Activated T-helper 2 cell treated with anti-CD3 and anti-CD28 coated beads, Interferon-gamma antibody, Interleukin-2, Interleukin-4, amounts not matched to agents 10 μg/mL and 5 μg/mL and 100 μg/mL, durations not matched to agents 14 hours and 24 hours and 36 hours (primary cell): ENCODE measurements at regions not wholly inside any gene's neighbourhood (a gene's known extent, or its start where the extent isn't known, plus 50 kb on each side); places are given as distances from the start of the nearest gene placed in this dataset.

ENCODE experiments used
- DNase-seq: peaks from one replicate; pipeline ENCODE4 v3.0.0; 2021; ENCODE audit warnings: low spot score
- H3K27ac Mint-ChIP-seq: one replicate; pipeline ENCODE4 v1.8.0; 2021; ENCODE audit warnings: mixed read lengths
- H3K27me3 Mint-ChIP-seq: one replicate; pipeline ENCODE4 v1.8.0; 2021; ENCODE audit warnings: low read depth, mixed read lengths
- H3K36me3 Mint-ChIP-seq: one replicate; pipeline ENCODE4 v1.8.0; 2021; ENCODE audit warnings: low read depth, mixed read lengths
- H3K4me1 Mint-ChIP-seq: one replicate; pipeline ENCODE4 v1.8.0; 2021; ENCODE audit warnings: low read depth, mixed read lengths
- H3K4me3 Mint-ChIP-seq: one replicate; pipeline ENCODE4 v1.8.0; 2021; ENCODE audit warnings: low read depth, mild to moderate bottlenecking, moderate library complexity, mixed read lengths
- H3K9me3 Mint-ChIP-seq: one replicate; pipeline ENCODE4 v1.8.0; 2021; ENCODE audit warnings: mixed read lengths
- intact Hi-C: fragments of 100-400 bp; cut with micrococcal nuclease; formaldehyde crosslinking; loops from one replicate; pipeline ENCODE4 v1.15.1; 2023

GRCh38 chr12:104852896-104853295 is 105.2 kb downstream of the SLC41A2 start:
- no peak overlapping the region for H3K27ac Mint-ChIP-seq
- peaks cover 2% of the 10 kb centered on the region for H3K4me1 Mint-ChIP-seq
- no peak overlapping the region for H3K4me3 Mint-ChIP-seq
- H3K27me3 Mint-ChIP-seq: peaks cover 20% of the 10 kb centered on the region
- H3K36me3 Mint-ChIP-seq: no peaks in the 10 kb centered on the region
- DNase-seq: no peak
- intact Hi-C loops: no loop called here
- H3K9me3 Mint-ChIP-seq: no peaks in the 10 kb centered on the region

DNA sequence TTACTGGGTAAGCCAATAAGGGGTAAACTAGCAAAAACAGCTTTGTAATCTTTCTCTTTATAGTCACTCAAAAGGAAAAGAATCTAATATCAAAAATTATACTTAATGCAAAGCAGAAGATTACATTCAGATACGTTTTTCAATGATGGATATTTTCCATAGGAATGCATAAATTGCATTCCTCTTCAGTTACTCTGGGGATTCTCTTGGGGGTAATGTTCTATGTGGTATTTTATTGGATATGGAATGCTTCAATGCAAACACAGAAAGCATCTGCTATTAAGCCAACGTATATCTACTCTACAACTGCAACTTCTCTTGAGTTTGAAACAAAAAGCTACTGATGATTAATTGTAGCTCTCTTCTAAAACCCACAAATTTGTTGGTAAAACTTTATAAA is 106.0 kb downstream of the SLC41A2 start:
- no peak overlapping the region for H3K27ac Mint-ChIP-seq

DNA sequence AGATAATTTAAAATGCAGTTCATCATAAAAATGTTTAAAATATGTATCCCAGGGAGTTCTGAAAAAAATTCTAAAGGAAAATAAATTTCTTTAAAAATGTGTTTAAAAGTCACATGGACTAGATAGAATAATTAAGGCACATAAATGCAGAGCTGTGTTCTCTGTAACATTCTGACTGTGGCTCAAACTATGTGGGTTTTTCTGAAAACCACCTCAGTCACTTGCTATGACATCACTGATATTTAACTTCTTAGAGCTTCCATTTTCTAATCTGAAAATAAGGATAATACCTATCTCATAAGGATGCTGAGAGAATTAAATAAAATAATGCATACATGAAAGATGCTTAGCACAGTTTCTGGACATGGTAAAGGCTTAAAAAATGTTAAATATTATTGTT is 107.3 kb downstream of the SLC41A2 start:
- H3K36me3 Mint-ChIP-seq: no peaks in the 10 kb centered on the region

More for the DNA sequence above, 106.0 kb downstream of the SLC41A2 start:
- Mint-ChIP-seq H3K9me3 (no peaks in the 10 kb centered on the region), H3K27me3 (peaks cover 23% of the 10 kb centered on the region), H3K4me1 (peaks cover 2% of the 10 kb centered on the region), H3K36me3 (no peaks in the 10 kb centered on the region), H3K4me3 (no peak overlapping the region)
- no peak for DNase-seq
- intact Hi-C loops: no loop called here

DNA sequence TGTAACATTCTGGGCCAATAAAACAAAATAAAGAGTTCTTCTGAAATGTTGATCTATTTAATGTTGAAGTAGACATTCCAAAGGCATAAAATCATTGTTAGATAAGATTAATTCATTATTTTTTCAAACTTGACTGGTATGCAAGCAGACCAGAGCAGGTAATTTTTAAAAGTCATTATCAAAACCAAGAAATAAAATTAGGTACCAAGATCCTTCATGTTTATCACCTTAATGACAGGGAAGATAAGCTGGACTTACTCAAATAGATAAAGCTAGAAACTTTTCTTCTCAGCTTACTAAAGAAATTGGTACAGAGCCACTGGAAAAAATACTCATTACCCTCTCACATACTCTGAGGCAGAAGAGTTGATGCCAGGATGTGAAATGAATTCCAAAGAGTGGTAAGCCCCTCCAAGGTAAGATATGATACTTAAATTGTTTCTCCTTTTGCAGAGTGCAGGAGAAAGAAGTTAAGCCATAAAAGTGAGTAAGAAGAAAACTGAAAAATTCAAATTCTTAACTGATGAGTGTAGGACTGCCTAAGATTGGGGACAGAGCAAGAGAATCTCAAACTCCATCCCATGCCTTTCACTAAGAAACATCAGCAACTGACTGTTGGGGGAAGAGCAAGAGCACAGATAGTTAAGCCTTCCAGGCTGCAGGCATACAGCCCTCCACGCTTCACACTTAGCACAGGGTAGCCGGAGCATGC is 111.9 kb downstream of the SLC41A2 start:
- Mint-ChIP-seq H3K27ac (no peak overlapping the region), H3K27me3 (peaks cover 28% of the 10 kb centered on the region), H3K4me3 (no peak overlapping the region), H3K4me1 (peaks cover 10% of the 10 kb centered on the region), H3K36me3 (no peaks in the 10 kb centered on the region), H3K9me3 (no peaks in the 10 kb centered on the region)
- DNase-seq: no peak
- intact Hi-C loops: no loop called here

More for the DNA sequence above, 107.3 kb downstream of the SLC41A2 start:
- Mint-ChIP-seq H3K27ac (no peak overlapping the region), H3K4me1 (peaks cover 2% of the 10 kb centered on the region), H3K9me3 (no peaks in the 10 kb centered on the region), H3K4me3 (no peak overlapping the region), H3K27me3 (peaks cover 24% of the 10 kb centered on the region)
- no peak for DNase-seq
- intact Hi-C loops: no loop called here

GRCh38 chr12:104844123-104844522 is 114.0 kb downstream of the SLC41A2 start:
- Mint-ChIP-seq H3K27ac (no peak overlapping the region), H3K27me3 (peaks cover 21% of the 10 kb centered on the region)
- intact Hi-C loops: no loop called here

GRCh38 chr12:104840262-104840661 is 117.8 kb downstream of the SLC41A2 start:
- Mint-ChIP-seq H3K36me3 (no peaks in the 10 kb centered on the region), H3K9me3 (no peaks in the 10 kb centered on the region), H3K27me3 (peaks cover 9% of the 10 kb centered on the region), H3K4me3 (no peak overlapping the region), H3K27ac (no peak overlapping the region), H3K4me1 (peaks cover 11% of the 10 kb centered on the region)
- intact Hi-C loops: no loop called here
- DNase-seq: no peak

More at GRCh38 chr12:104844123-104844522, 114.0 kb downstream of the SLC41A2 start:
- no peaks in the 10 kb centered on the region for H3K9me3 Mint-ChIP-seq
- H3K36me3 Mint-ChIP-seq: no peaks in the 10 kb centered on the region
- no peak overlapping the region for H3K4me3 Mint-ChIP-seq
- H3K4me1 Mint-ChIP-seq: peaks cover 11% of the 10 kb centered on the region
- DNase-seq: no peak

DNA sequence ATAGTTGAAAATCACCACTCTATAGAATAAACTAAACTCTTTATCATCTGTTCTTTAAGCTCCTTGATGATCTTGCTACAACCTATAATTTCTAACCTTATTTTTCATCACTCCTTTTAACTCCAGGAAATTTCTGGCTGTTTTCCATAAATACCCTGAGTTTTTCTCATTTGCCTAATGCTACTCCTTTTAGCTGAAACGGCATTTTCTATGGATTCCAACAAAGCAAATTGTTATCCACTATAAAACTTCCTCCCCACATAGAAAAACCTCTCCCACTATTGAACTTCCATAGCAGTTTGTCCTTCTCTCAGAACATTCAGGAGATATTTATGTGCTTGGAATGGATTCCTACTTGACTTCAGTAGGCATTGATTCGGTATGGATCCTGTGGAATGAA is 122.8 kb downstream of the SLC41A2 start:
- no peak overlapping the region for H3K4me3 Mint-ChIP-seq
- no peak for DNase-seq
- no peaks in the 10 kb centered on the region for H3K9me3 Mint-ChIP-seq
- intact Hi-C loops: no loop called here
- peaks cover 16% of the 10 kb centered on the region for H3K27me3 Mint-ChIP-seq
- no peak overlapping the region for H3K27ac Mint-ChIP-seq
- H3K36me3 Mint-ChIP-seq: no peaks in the 10 kb centered on the region
- no peaks in the 10 kb centered on the region for H3K4me1 Mint-ChIP-seq

- Mint-ChIP-seq H3K9me3 (no peaks in the 10 kb centered on the region), H3K27ac (no peak overlapping the region), H3K4me1 (no peaks in the 10 kb centered on the region), H3K36me3 (no peaks in the 10 kb centered on the region), H3K4me3 (no peak overlapping the region), H3K27me3 (peaks cover 16% of the 10 kb centered on the region)
- intact Hi-C loops: no loop called here
- DNase-seq: no peak
These were observed 123.5 kb downstream of the SLC41A2 start for GRCh38 chr12:104834607-104835006.

- Mint-ChIP-seq H3K4me1 (no peaks in the 10 kb centered on the region), H3K27me3 (peaks cover 16% of the 10 kb centered on the region), H3K9me3 (no peaks in the 10 kb centered on the region), H3K4me3 (no peak overlapping the region), H3K27ac (no peak overlapping the region), H3K36me3 (no peaks in the 10 kb centered on the region)
- no peak for DNase-seq
- intact Hi-C loops: no loop called here
These were observed 124.3 kb downstream of the SLC41A2 start for GRCh38 chr12:104833756-104834155.

DNA sequence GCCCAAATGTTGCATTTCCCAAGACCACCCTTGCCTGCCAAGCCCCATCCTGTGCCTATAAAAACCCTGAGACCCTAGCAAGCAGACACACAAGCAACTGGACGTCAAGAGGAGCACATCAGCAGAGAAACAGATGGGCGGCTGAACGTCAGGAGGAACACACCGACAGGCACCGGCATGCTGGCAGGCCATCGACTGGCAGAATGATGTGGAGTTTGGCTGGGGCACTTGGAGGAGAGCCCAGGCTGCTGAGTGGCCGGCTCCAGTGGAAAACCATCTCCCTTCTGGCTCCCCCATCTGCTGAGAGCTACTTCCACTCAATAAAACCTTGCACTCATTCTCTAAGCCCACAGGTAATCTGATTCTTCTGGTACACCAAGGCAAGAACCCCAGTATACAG is 130.1 kb downstream of the SLC41A2 start:
- Mint-ChIP-seq H3K27me3 (peaks cover 6% of the 10 kb centered on the region), H3K4me1 (no peaks in the 10 kb centered on the region), H3K9me3 (peaks cover 10% of the 10 kb centered on the region), H3K4me3 (no peak overlapping the region), H3K27ac (no peak overlapping the region), H3K36me3 (no peaks in the 10 kb centered on the region)
- intact Hi-C loops: loop anchor here (5.0 kb wide), 2 partner anchors 146 to 446 kb away; no protein-coding TSS in a partner anchor
- DNase-seq: no peak

GRCh38 chr12:104827587-104827986 is 130.5 kb downstream of the SLC41A2 start:
- no peaks in the 10 kb centered on the region for H3K36me3 Mint-ChIP-seq
- peaks cover 10% of the 10 kb centered on the region for H3K9me3 Mint-ChIP-seq
- no peak for DNase-seq
- no peak overlapping the region for H3K27ac Mint-ChIP-seq
- peaks cover 4% of the 10 kb centered on the region for H3K27me3 Mint-ChIP-seq
- no peaks in the 10 kb centered on the region for H3K4me1 Mint-ChIP-seq
- intact Hi-C loops: loop anchor here (5.0 kb wide), 2 partner anchors 145 to 445 kb away; no protein-coding TSS in a partner anchor
- no peak overlapping the region for H3K4me3 Mint-ChIP-seq

GRCh38 chr12:104825408-104825807 is 132.7 kb downstream of the SLC41A2 start:
- Mint-ChIP-seq H3K4me3 (no peak overlapping the region), H3K4me1 (no peaks in the 10 kb centered on the region), H3K9me3 (peaks cover 10% of the 10 kb centered on the region), H3K27ac (no peak overlapping the region), H3K27me3 (no peaks in the 10 kb centered on the region), H3K36me3 (no peaks in the 10 kb centered on the region)
- no peak for DNase-seq
- intact Hi-C loops: loop anchor here (5.0 kb wide), 2 partner anchors 143 to 443 kb away; no protein-coding TSS in a partner anchor

- no peaks in the 10 kb centered on the region for H3K27me3 Mint-ChIP-seq
- no peak for DNase-seq
- no peak overlapping the region for H3K27ac Mint-ChIP-seq
- no peaks in the 10 kb centered on the region for H3K4me1 Mint-ChIP-seq
- peaks cover 10% of the 10 kb centered on the region for H3K9me3 Mint-ChIP-seq
- H3K36me3 Mint-ChIP-seq: no peaks in the 10 kb centered on the region
- intact Hi-C loops: no loop called here
- no peak overlapping the region for H3K4me3 Mint-ChIP-seq
These were observed 134.1 kb downstream of the SLC41A2 start for GRCh38 chr12:104823985-104824461.
